ENCODE measurements at regions not wholly inside any gene's neighbourhood (a gene's known extent, or its start where the extent isn't known, plus 50 kb on each side); places are given as distances from the start of the nearest gene placed in this dataset.

- H3K36me3 ChIP-seq (replicated peaks; ENCODE audit: insufficient read depth, low read depth) = no peaks in the 10 kb centered on the region
- no peak overlapping the region for H3K4me3 ChIP-seq
- no peaks in the 10 kb centered on the region for H3K79me2 ChIP-seq
- no peak overlapping the region for H3K4me2 ChIP-seq
- no peaks in the 10 kb centered on the region for H3K9me2 ChIP-seq (replicated peaks; ENCODE audit: insufficient read depth)
- TF ChIP-seq EZH2 (IDR thresholded peaks at IDR 0.05; ENCODE audit: borderline replicate concordance) = no peak
- TF ChIP-seq EZH2phosphoT487 (IDR thresholded peaks at IDR 0.05; ENCODE audit: low read depth, severe bottlenecking, unreplicated experiment) = no peak
- TF ChIP-seq CTCF (IDR thresholded peaks at IDR 0.05; ENCODE audit: poor library complexity) = peak; percentile 66
- H3K27me3 ChIP-seq = no peaks in the 10 kb centered on the region
- no peaks in the 10 kb centered on the region for H3K9me3 ChIP-seq (ENCODE audit: low read depth)
- DNase-seq (ENCODE audit: low spot score) = peak; percentile 56
- H3K4me1 ChIP-seq (ENCODE audit: insufficient read depth) = no peaks in the 10 kb centered on the region
- no peaks in the 10 kb centered on the region for H4K20me1 ChIP-seq (ENCODE audit: insufficient read depth, poor library complexity, severe bottlenecking)
- no peak overlapping the region for H3K27ac ChIP-seq
- 43% methylated on average over 4 of the region's 4 CpGs for WGBS (ENCODE audit: low lambda C conversion rate, missing lambda C conversion rate)
- H2AFZ ChIP-seq = no peak overlapping the region
These were observed 1693.4 kb upstream of the SLC39A10 start for GRCh38 chr2:193963472-193964119.

GRCh38 chr2:193946806-193947205, 1710.2 kb upstream of the SLC39A10 start:
- H3K4me1 ChIP-seq (ENCODE audit: insufficient read depth) = no peaks in the 10 kb centered on the region
- no peaks in the 10 kb centered on the region for H3K36me3 ChIP-seq (replicated peaks; ENCODE audit: insufficient read depth, low read depth)
- WGBS (ENCODE audit: low lambda C conversion rate, missing lambda C conversion rate) = 79% methylated on average over 1 of the region's 1 CpG
- H3K9me3 ChIP-seq (ENCODE audit: low read depth) = no peaks in the 10 kb centered on the region
- H3K9me2 ChIP-seq (replicated peaks; ENCODE audit: insufficient read depth) = no peaks in the 10 kb centered on the region
- no peak overlapping the region for H3K4me2 ChIP-seq
- TF ChIP-seq CTCF (IDR thresholded peaks at IDR 0.05; ENCODE audit: poor library complexity) = no peak
- TF ChIP-seq EZH2phosphoT487 (IDR thresholded peaks at IDR 0.05; ENCODE audit: low read depth, severe bottlenecking, unreplicated experiment) = no peak
- no peak for TF ChIP-seq EZH2 (IDR thresholded peaks at IDR 0.05; ENCODE audit: borderline replicate concordance)
- no peaks in the 10 kb centered on the region for H3K27me3 ChIP-seq
- H3K4me3 ChIP-seq = no peak overlapping the region
- no peak overlapping the region for H3K27ac ChIP-seq
- DNase-seq (ENCODE audit: low spot score) = no peak
- no peaks in the 10 kb centered on the region for H3K79me2 ChIP-seq
- H2AFZ ChIP-seq = no peak overlapping the region
- H4K20me1 ChIP-seq (ENCODE audit: insufficient read depth, poor library complexity, severe bottlenecking) = no peaks in the 10 kb centered on the region

- Histone ChIP-seq H3K4me2 (no peak overlapping the region), H3K9me2 (replicated peaks; ENCODE audit: insufficient read depth) (no peaks in the 10 kb centered on the region), H3K36me3 (replicated peaks; ENCODE audit: insufficient read depth, low read depth) (no peaks in the 10 kb centered on the region), H3K9me3 (ENCODE audit: low read depth) (no peaks in the 10 kb centered on the region), H4K20me1 (ENCODE audit: insufficient read depth, poor library complexity, severe bottlenecking) (no peaks in the 10 kb centered on the region), H3K27ac (no peak overlapping the region), H2AFZ (no peak overlapping the region), H3K27me3 (no peaks in the 10 kb centered on the region), H3K79me2 (no peaks in the 10 kb centered on the region), H3K4me3 (no peak overlapping the region), H3K4me1 (ENCODE audit: insufficient read depth) (no peaks in the 10 kb centered on the region)
- TF ChIP-seq EZH2 (IDR thresholded peaks at IDR 0.05; ENCODE audit: borderline replicate concordance) = no peak
- no peak for TF ChIP-seq EZH2phosphoT487 (IDR thresholded peaks at IDR 0.05; ENCODE audit: low read depth, severe bottlenecking, unreplicated experiment)
- TF ChIP-seq CTCF (IDR thresholded peaks at IDR 0.05; ENCODE audit: poor library complexity) = no peak
- no peak for DNase-seq (ENCODE audit: low spot score)
- WGBS (ENCODE audit: low lambda C conversion rate, missing lambda C conversion rate) = 79% methylated on average over 4 of the region's 4 CpGs
These were observed 1713.5 kb upstream of the SLC39A10 start for GRCh38 chr2:193943406-193943960.

All from hepatocyte (in vitro differentiated cells).